DND-41 (cell line): ENCODE measurements at regions not wholly inside any gene's neighbourhood (a gene's known extent, or its start where the extent isn't known, plus 50 kb on each side); places are given as distances from the start of the nearest gene placed in this dataset.

ENCODE experiments used
- EZH2 ChIP-seq: IDR thresholded peaks from 3 replicates; pipeline ENCODE4 v1.6.1; 2012; ENCODE audit warnings: borderline replicate concordance, low read depth, mild to moderate bottlenecking, moderate library complexity, low read length, inconsistent platforms; ENCODE audit not compliant: severe bottlenecking
- TF ChIP-seq, protein P1 (sequence below): IDR thresholded peaks from 2 replicates; pipeline ENCODE4 v1.5.1; 2012; ENCODE audit warnings: borderline replicate concordance, low read length, moderate library complexity, mild to moderate bottlenecking; ENCODE audit not compliant: poor library complexity, severe bottlenecking; ENCODE audit errors: extremely low read depth

GRCh38 chr11:90930252-90930651, 707.4 kb upstream of the CHORDC1 start:
- TF ChIP-seq EZH2, result no peak
- TF ChIP-seq, protein P1, sequence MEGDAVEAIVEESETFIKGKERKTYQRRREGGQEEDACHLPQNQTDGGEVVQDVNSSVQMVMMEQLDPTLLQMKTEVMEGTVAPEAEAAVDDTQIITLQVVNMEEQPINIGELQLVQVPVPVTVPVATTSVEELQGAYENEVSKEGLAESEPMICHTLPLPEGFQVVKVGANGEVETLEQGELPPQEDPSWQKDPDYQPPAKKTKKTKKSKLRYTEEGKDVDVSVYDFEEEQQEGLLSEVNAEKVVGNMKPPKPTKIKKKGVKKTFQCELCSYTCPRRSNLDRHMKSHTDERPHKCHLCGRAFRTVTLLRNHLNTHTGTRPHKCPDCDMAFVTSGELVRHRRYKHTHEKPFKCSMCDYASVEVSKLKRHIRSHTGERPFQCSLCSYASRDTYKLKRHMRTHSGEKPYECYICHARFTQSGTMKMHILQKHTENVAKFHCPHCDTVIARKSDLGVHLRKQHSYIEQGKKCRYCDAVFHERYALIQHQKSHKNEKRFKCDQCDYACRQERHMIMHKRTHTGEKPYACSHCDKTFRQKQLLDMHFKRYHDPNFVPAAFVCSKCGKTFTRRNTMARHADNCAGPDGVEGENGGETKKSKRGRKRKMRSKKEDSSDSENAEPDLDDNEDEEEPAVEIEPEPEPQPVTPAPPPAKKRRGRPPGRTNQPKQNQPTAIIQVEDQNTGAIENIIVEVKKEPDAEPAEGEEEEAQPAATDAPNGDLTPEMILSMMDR, result no peak
